GM10248 (cell line): ENCODE measurements at regions not wholly inside any gene's neighbourhood (a gene's known extent, or its start where the extent isn't known, plus 50 kb on each side); places are given as distances from the start of the nearest gene placed in this dataset.
A peak's percentile ranks its signal among the peaks of the same experiment; 100 is the strongest.

Experiments
- CTCF ChIA-PET: fragments of 300-600 bp; sonication (Branson Sonifier 250); formaldehyde crosslinking; extraction: SDS; loops from one replicate; lab custom pipeline; 2021; ENCODE audit warnings: antibody characterized with exemption; lab: Yijun Ruan, JAX
- POLR2A ChIA-PET: fragments of 350-650 bp; sonication (Branson Sonifier 250); formaldehyde crosslinking; extraction: SDS; loops from one replicate; lab custom pipeline; 2020; ENCODE audit warnings: antibody characterized with exemption; lab: Yijun Ruan, JAX
- DNase-seq: peaks from one replicate; pipeline ENCODE4 v3.0.0; 2012; ENCODE audit errors: extremely low spot score
- CTCF ChIP-seq: IDR thresholded peaks from 2 replicates; pipeline ENCODE4 v1.5.1; 2012; ENCODE audit warnings: mild to moderate bottlenecking, low read depth; ENCODE audit errors: extremely low read depth, missing control alignments, control extremely low read depth

GRCh38 chr1:82994616-82995263 lies 1004.2 kb downstream of the TTLL7 start:
- no peak for DNase-seq
- CTCF ChIA-PET: no interaction called here
- TF ChIP-seq CTCF: no peak
- POLR2A ChIA-PET: no interaction called here

GRCh38 chr1:82991569-82991968 lies 1007.4 kb downstream of the TTLL7 start:
- POLR2A ChIA-PET: no interaction called here
- no peak for DNase-seq
- no peak for TF ChIP-seq CTCF
- CTCF ChIA-PET: no interaction called here

GRCh38 chr1:82979593-82980236 lies 1019.2 kb downstream of the TTLL7 start:
- peak; percentile 28 for DNase-seq
- ChIA-PET POLR2A (no interaction called here), CTCF (no interaction called here)
- TF ChIP-seq CTCF: no peak

- no peak for DNase-seq
- no peak for TF ChIP-seq CTCF
- CTCF ChIA-PET: no interaction called here
- POLR2A ChIA-PET: no interaction called here
These were observed 1020.2 kb downstream of the TTLL7 start for GRCh38 chr1:82978461-82979324.

- ChIA-PET CTCF (no interaction called here), POLR2A (no interaction called here)
- no peak for TF ChIP-seq CTCF
- DNase-seq: no peak
These were observed 1025.9 kb downstream of the TTLL7 start for GRCh38 chr1:82972841-82973553.

- CTCF ChIA-PET: no interaction called here
- DNase-seq: no peak
- no peak for TF ChIP-seq CTCF
- POLR2A ChIA-PET: no interaction called here
These were observed 1029.6 kb downstream of the TTLL7 start for GRCh38 chr1:82969340-82969739.
